ENCODE measurements at regions not wholly inside any gene's neighbourhood (a gene's known extent, or its start where the extent isn't known, plus 50 kb on each side); places are given as distances from the start of the nearest gene placed in this dataset.

- TF ChIP-seq CTCF (IDR thresholded peaks at IDR 0.05; ENCODE audit: control extremely low read depth in 1 of 3, insufficient read depth in 1 of 3, low read depth in 1 of 3, low read length in 3 of 3) = no peak
- TF ChIP-seq RAD21 (IDR thresholded peaks at IDR 0.05 in 1 of 2, conservative IDR thresholded peaks at IDR 0.05 in 1 of 2; ENCODE audit: low read depth in 2 of 2, low read length in 2 of 2) = no peak
- TF ChIP-seq MAX (IDR thresholded peaks at IDR 0.05) = no peak
- TF ChIP-seq PHF8 (conservative IDR thresholded peaks at IDR 0.05; ENCODE audit: low read depth, low read length) = no peak
- no peak for TF ChIP-seq EZH2 (IDR thresholded peaks at IDR 0.05; ENCODE audit: low read depth, low read length, severe bottlenecking)
- no peak for TF ChIP-seq EGR1 (IDR thresholded peaks at IDR 0.05; ENCODE audit: borderline replicate concordance, low read depth, low read length)
- TF ChIP-seq SP2 (IDR thresholded peaks at IDR 0.05; ENCODE audit: low read length) = no peak
- no peak for TF ChIP-seq POLR2AphosphoS5 (IDR thresholded peaks at IDR 0.05; ENCODE audit: low read depth, low read length)
- TF ChIP-seq USF2 (IDR thresholded peaks at IDR 0.05; ENCODE audit: low read length) = no peak
- no peak for TF ChIP-seq RFX5 (IDR thresholded peaks at IDR 0.05; ENCODE audit: borderline replicate concordance, low read depth, low read length)
Measured at GRCh38 chr7:46707973-46708372, 786.9 kb upstream of the IGFBP3 start.

Data from H1 (cell line).